Stromal cell of bone marrow (primary cell): ENCODE measurements at regions not wholly inside any gene's neighbourhood (a gene's known extent, or its start where the extent isn't known, plus 50 kb on each side); places are given as distances from the start of the nearest gene placed in this dataset.

Source experiments
- DNase-seq: peaks from one replicate; pipeline ENCODE4 v3.0.0-alpha.2; 2012; ENCODE audit warnings: low read depth

DNA sequence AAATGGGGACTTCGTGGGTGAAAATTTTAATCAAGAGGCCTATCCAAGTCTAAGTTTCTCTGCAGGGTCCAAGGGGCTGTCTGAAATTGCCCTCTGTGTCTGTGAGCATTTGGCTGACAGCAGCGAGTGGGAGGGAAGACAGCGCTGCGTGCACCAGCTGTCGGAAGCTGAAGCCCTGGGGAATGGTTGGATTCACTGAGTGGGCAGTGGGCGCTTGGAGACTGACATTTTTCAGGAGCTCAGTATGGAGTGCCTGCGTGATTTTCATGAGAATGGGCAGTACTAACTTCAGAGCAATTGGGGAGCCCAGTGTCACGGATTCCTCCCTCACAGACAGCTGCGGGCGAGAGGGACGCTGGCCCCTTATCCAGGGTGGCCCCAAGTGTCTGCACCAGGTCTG is 388.8 kb upstream of the B3GAT1 start:
- no peak for DNase-seq

GRCh38 chr11:134800130-134800529 is 388.1 kb upstream of the B3GAT1 start:
- DNase-seq, result no peak

DNA sequence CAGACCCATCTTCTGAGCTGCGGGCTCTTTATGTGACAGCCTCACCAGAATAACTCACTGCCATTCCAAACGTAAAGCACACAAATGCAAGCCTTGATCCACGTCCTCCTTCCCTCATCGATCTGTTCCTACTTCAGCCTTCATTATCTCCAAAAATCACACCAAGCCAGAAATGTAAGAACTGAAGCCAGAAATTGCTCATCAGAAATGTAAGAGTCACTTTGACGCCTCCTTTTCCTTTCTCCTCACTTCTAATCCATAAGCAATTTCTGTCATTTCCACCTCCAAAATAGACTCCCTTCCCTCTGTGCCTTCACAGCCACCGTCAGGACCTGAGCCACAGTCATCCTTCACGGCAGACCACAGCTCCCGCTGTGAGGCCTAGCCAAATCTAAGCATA is 387.3 kb upstream of the B3GAT1 start:
- no peak for DNase-seq

- no peak for DNase-seq
Observed at GRCh38 chr11:134797411-134798089, 385.5 kb upstream of the B3GAT1 start.

GRCh38 chr11:134795017-134795416 is 383.0 kb upstream of the B3GAT1 start:
- no peak for DNase-seq

DNA sequence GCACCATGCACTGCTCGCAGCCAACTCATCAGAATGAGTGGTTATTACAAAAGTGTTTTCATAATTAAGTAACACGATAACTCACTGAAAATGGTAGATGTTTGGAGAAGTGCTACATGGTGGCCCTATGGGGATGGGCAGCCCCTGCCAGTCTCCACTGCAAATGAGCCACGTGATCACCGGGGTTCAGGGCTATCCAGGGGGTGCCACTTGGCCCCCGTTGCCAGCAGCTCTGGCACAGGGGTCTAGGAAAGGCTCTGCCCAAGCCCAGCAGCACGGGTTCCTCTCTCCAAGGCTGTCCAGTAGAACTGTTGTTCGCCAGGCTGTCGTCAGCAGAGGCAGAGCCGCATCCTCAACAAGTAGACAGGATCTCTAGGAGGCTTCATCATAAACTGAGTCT is 382.1 kb upstream of the B3GAT1 start:
- DNase-seq, result no peak

- DNase-seq, result no peak
Observed at GRCh38 chr11:134792677-134793076, 380.6 kb upstream of the B3GAT1 start.

- no peak for DNase-seq
Observed at GRCh38 chr11:134792044-134792443, 380.0 kb upstream of the B3GAT1 start.

- no peak for DNase-seq
Observed at GRCh38 chr11:134791102-134791501, 379.1 kb upstream of the B3GAT1 start.

GRCh38 chr11:134789104-134789503 is 377.1 kb upstream of the B3GAT1 start:
- no peak for DNase-seq

DNA sequence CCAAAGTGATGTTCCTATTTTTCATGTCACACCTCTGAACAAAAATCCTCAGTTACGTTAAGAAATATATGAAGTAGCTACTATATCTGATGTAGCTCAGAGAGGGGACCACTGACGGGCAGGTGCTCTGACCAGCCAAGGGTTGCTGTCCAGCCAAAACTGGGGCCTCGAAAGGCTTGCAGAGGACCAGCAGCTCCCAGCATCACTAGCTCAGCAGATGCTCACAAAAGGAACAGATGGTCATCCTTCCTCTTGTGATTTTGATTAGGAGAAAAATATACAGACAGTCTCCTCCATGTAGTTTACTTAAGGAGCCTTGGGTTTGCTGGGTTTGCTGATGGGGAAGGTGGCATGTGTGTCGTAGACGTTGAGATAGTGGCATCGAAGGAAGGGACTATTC is 374.6 kb upstream of the B3GAT1 start:
- DNase-seq, result no peak

GRCh38 chr11:134785660-134786284 is 373.7 kb upstream of the B3GAT1 start:
- no peak for DNase-seq

DNA sequence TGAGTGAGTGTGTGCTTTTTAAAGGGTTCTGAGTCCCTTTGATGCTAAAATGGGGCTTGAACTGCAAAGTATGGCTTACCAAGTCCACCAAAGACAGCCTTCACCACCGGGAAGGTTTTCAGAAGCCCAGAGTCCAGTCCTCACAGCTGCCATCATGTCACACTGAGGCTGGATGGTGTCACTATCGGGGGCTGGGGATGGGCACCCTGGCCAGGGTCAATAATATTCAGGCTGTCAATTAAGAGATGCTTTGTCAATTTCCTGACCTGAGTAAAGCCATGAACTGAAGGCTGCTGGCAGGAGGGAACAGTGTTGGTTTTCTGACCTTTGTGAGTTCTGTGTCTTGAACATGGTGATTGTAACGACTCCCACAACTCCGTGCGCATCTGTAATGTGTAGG is 373.0 kb upstream of the B3GAT1 start:
- DNase-seq, result no peak

DNA sequence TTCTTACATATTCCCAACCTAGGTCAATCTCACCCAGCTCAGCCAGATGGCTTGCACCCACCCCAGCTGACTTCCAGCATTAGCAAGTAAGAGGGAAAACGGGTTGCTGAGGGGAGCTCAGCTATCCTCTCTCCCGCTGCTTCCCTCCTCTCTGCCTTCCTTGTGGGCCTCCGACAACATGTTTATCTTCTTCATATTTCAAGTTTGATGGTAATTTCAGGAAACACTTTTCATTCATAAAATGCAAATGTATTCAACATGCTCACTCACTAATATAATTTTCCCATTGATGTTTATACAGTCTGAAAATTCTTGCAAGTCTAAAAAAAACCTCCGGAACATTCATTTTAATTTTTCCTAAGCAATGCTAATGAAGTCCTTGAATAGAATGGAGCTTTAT is 372.5 kb upstream of the B3GAT1 start:
- DNase-seq, result no peak

GRCh38 chr11:134784046-134784445 is 372.0 kb upstream of the B3GAT1 start:
- DNase-seq, result no peak

DNA sequence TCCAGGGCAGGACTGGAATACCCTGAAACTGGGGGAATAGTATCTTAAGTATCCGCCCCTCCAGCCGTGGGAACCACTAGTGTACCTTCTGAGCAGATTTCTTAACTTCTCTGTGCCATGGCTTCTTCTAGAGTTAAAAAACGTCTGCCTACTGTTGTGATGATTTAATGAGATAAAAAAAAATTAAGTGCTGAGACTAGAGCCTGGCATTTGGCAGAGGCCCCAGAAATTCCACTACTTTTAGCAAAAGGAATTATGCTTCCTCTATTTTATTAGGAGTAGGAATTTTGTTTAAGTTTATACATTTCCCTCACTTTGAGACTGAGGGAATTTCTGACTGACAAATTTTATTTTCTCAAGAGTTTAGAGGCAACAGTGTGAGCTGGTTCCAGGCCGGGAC is 371.2 kb upstream of the B3GAT1 start:
- DNase-seq, result no peak

GRCh38 chr11:134781380-134781866 is 369.4 kb upstream of the B3GAT1 start:
- DNase-seq, result no peak

GRCh38 chr11:134780486-134781147 is 368.6 kb upstream of the B3GAT1 start:
- DNase-seq, result no peak

DNA sequence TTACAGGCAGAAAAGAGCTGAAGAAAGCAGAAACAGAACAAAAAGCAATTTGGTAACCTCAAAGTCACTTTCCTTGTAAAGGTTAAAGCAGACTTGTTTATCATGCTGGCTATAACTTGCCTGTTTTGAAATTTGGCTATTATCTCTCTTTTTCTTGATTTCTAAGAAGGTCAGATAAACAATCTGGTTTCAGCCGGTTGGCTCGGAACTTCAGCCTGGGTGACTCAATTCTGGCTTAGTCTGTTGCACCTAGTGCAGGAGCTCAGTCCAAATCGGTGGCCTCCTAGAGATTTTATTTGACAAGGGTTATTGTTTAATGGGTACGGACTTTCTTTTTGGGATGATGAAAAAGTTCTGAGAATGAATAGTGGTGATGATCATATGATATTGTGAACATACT is 367.1 kb upstream of the B3GAT1 start:
- DNase-seq, result no peak

- DNase-seq, result no peak
Observed at GRCh38 chr11:134768463-134768862, 356.4 kb upstream of the B3GAT1 start.

- no peak for DNase-seq
Observed at GRCh38 chr11:134765565-134765964, 353.5 kb upstream of the B3GAT1 start.

DNA sequence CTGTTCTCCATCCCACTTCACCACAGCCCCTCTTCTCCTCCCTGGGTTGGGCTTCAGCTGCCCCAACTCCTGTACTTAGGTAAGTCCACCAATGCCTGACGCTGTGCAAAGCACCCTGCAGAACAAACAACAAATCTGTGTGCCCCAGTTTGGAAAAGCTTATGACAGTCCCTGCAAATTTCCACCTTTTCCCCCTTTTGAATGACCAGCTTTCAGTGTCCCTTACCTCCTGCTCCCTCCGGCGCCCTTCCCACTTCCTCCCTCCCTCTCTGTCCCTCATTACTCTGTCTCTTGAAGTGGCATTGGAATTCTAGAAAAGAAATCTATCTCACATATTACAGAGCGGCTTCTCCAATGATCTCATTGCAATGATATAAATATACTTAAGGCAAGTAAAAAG is 352.9 kb upstream of the B3GAT1 start:
- DNase-seq, result no peak

DNA sequence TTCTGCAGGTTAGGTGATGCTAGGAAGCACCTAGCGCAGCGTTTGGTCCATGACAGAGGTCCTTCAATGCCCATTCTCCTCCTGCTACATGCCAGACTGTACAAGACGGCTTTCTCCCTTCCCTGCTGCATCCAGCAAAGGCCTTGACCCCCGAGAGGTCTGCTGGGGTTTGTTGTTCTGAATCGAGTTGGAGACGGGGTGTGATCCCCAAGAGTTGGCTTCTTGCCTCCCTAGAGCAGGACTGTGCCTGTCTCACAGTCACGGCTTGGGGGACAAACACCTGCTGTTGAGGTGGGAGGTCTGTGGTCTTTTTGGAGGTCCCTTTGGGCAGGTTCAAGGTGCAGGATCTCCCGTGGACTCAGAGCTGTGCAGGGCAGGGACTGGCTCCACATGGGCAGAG is 352.3 kb upstream of the B3GAT1 start:
- DNase-seq, result no peak

- no peak for DNase-seq
Observed at GRCh38 chr11:134763030-134763388, 351.0 kb upstream of the B3GAT1 start.
